Mesenchymal stem cell (in vitro differentiated cells and primary cell): ENCODE measurements at regions not wholly inside any gene's neighbourhood (a gene's known extent, or its start where the extent isn't known, plus 50 kb on each side); places are given as distances from the start of the nearest gene placed in this dataset.

Experiments
- DNase-seq: peaks from one replicate; pipeline ENCODE4 v3.0.0-alpha.2; 2013
- H2AFZ ChIP-seq: one replicate; pipeline ENCODE4 v1.6.1; 2013; ENCODE audit warnings: low read depth, mild to moderate bottlenecking, control low read depth, inconsistent platforms, low read length, moderate library complexity
- H2AK5ac ChIP-seq: 2 replicates; pipeline ENCODE4 v1.6.1; 2013; ENCODE audit warnings: low read length, moderate library complexity, mild to moderate bottlenecking, inconsistent platforms; ENCODE audit not compliant: severe bottlenecking
- H2BK120ac ChIP-seq: one replicate; pipeline ENCODE4 v1.6.1; 2013; ENCODE audit warnings: low read depth, mild to moderate bottlenecking, inconsistent platforms, low read length, moderate library complexity
- H2BK12ac ChIP-seq, 2 experiments: one replicate each; pipeline ENCODE4 v1.6.1; 2013; ENCODE audit warnings: inconsistent platforms in 2 of 2, low read length in 2 of 2, mild to moderate bottlenecking in 2 of 2, moderate library complexity in 2 of 2, control low read depth in 1 of 2
- H2BK15ac ChIP-seq: one replicate; pipeline ENCODE4 v1.6.1; 2013; ENCODE audit warnings: mild to moderate bottlenecking, low read depth, inconsistent platforms; ENCODE audit not compliant: poor library complexity, severe bottlenecking
- H2BK5ac ChIP-seq: 2 replicates; pipeline ENCODE4 v1.6.1; 2013; ENCODE audit warnings: low read depth, mild to moderate bottlenecking, low read length, control low read depth, inconsistent platforms; ENCODE audit not compliant: poor library complexity, severe bottlenecking
- H3K14ac ChIP-seq, 2 experiments: one replicate each; pipeline ENCODE4 v1.6.1; 2013; ENCODE audit warnings: inconsistent platforms in 2 of 2, low read length in 2 of 2, control low read depth in 1 of 2, mild to moderate bottlenecking in 1 of 2, moderate library complexity in 1 of 2
- H3K18ac ChIP-seq, 2 experiments: one replicate each; pipeline ENCODE4 v1.6.1; 2013; ENCODE audit warnings: inconsistent platforms in 2 of 2, low read length in 2 of 2, control low read depth in 1 of 2, low read depth in 1 of 2, mild to moderate bottlenecking in 1 of 2
- H3K23ac ChIP-seq, 2 experiments: one replicate each; pipeline ENCODE4 v1.6.1; 2013; ENCODE audit warnings: inconsistent platforms in 2 of 2, low read length in 2 of 2, mild to moderate bottlenecking in 2 of 2, moderate library complexity in 2 of 2, control low read depth in 1 of 2
- H3K27ac ChIP-seq: 2 replicates; pipeline ENCODE4 v1.5.1; 2013; ENCODE audit warnings: mild to moderate bottlenecking, moderate library complexity, low read length, control low read depth, inconsistent platforms; ENCODE audit not compliant: poor library complexity, severe bottlenecking
- H3K27me3 ChIP-seq, 2 experiments: 2 replicates each; pipeline versions ENCODE4 v1.6.1 to v1.7.0; 2013; ENCODE audit warnings: low read length in 2 of 2, mild to moderate bottlenecking in 2 of 2, moderate library complexity in 2 of 2, control low read depth in 1 of 2, inconsistent platforms in 1 of 2; ENCODE audit not compliant: control insufficient read depth in 1 of 2, insufficient read depth in 1 of 2
- H3K36me3 ChIP-seq, 2 experiments: 2 replicates each; pipeline versions ENCODE4 v1.6.1 to v1.7.0; 2013; ENCODE audit warnings: low read length in 2 of 2, control low read depth in 1 of 2, inconsistent platforms in 1 of 2, low read depth in 1 of 2, mild to moderate bottlenecking in 1 of 2; ENCODE audit not compliant: insufficient read depth in 2 of 2, control insufficient read depth in 1 of 2
- H3K4ac ChIP-seq, 2 experiments: one replicate each; pipeline ENCODE4 v1.6.1; 2013; ENCODE audit warnings: inconsistent platforms in 2 of 2, low read length in 2 of 2, mild to moderate bottlenecking in 2 of 2, moderate library complexity in 2 of 2, control low read depth in 1 of 2, low read depth in 1 of 2
- H3K4me1 ChIP-seq: 2 replicates; pipeline ENCODE4 v1.6.1; 2013; ENCODE audit warnings: low read depth, low read length, control low read depth; ENCODE audit not compliant: control insufficient read depth, insufficient read depth
- H3K4me2 ChIP-seq: 2 replicates; pipeline ENCODE4 v1.6.1; 2013; ENCODE audit warnings: low read length, mild to moderate bottlenecking, inconsistent platforms; ENCODE audit not compliant: poor library complexity, severe bottlenecking
- H3K4me3 ChIP-seq, 2 experiments: 2 replicates each; pipeline versions ENCODE4 v1.5.1 to v1.7.0; 2013; ENCODE audit warnings: low read length in 2 of 2, mild to moderate bottlenecking in 2 of 2, control low read depth in 1 of 2, low read depth in 1 of 2; ENCODE audit not compliant: insufficient read depth in 1 of 2
- H3K79me1 ChIP-seq: replicated peaks from 2 replicates; pipeline ENCODE4 v1.6.1; 2013; ENCODE audit warnings: mild to moderate bottlenecking, control low read depth, low read length, inconsistent platforms; ENCODE audit not compliant: poor library complexity, severe bottlenecking
- H3K9ac ChIP-seq: 2 replicates; pipeline ENCODE4 v1.7.0; 2013; ENCODE audit warnings: mild to moderate bottlenecking, low read length, moderate library complexity
- H3K9me3 ChIP-seq: 2 replicates; pipeline ENCODE4 v1.7.0; 2013; ENCODE audit warnings: mild to moderate bottlenecking, low read length; ENCODE audit not compliant: control insufficient read depth
- H4K8ac ChIP-seq: one replicate; pipeline ENCODE4 v1.6.1; 2013; ENCODE audit warnings: inconsistent platforms, mild to moderate bottlenecking, low read length, moderate library complexity
- H4K91ac ChIP-seq: one replicate; pipeline ENCODE4 v1.6.1; 2013; ENCODE audit warnings: mild to moderate bottlenecking, low read length, inconsistent platforms
- WGBS: methylation state at CpG from one replicate; pipeline ENCODE4 v1.1.7; 2013; ENCODE audit warnings: mixed read lengths; 5-methylcytosine and 5-hydroxymethylcytosine counted together

DNA sequence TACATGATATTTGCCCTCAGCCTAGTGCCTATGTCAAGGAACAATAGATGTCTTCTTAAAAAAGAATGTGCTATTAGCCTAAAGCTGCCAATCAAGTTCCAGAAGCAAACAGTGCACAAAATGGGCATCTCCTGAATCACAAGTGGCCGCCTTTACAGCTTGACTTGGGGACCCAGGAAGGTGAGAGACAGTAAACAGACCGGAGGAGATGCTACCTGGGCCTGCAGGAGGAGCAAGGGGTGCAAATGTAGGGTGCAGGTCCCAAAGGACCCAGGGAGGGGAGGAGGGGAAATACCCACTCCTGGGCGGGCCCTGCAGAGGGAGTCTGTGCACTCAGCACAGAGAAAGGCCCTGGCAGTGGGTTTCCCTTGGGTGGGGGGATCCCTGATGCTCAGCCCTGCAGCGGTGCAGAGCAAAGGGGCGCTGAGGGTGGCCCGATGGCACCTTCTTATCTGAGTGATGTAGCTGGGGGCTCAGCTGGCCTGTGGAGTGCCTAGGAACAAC lies 147.7 kb downstream of the WDR11 start:
- no peak for DNase-seq
- Histone ChIP-seq H3K79me1 (no peaks in the 10 kb centered on the region), H3K27me3 (no peaks in the 10 kb centered on the region), H4K91ac (no peak overlapping the region), H3K4me1 (no peaks in the 10 kb centered on the region), H4K8ac (no peak overlapping the region), H3K4me3 (no peak overlapping the region), H2BK15ac (no peak overlapping the region), H2BK12ac (no peak overlapping the region), H3K27ac (no peak overlapping the region), H2AFZ (no peak overlapping the region), H3K4me2 (no peak overlapping the region), H3K14ac (no peak overlapping the region), H3K9me3 (peaks cover 18% of the 10 kb centered on the region), H3K4ac (no peak overlapping the region), H3K18ac (no peak overlapping the region), H3K36me3 (no peaks in the 10 kb centered on the region), H2AK5ac (no peak overlapping the region), H3K9ac (no peak overlapping the region), H2BK120ac (no peak overlapping the region), H2BK5ac (no peak overlapping the region), H3K23ac (no peak overlapping the region)
- 80% methylated on average over 6 of the region's 6 CpGs for WGBS

DNA sequence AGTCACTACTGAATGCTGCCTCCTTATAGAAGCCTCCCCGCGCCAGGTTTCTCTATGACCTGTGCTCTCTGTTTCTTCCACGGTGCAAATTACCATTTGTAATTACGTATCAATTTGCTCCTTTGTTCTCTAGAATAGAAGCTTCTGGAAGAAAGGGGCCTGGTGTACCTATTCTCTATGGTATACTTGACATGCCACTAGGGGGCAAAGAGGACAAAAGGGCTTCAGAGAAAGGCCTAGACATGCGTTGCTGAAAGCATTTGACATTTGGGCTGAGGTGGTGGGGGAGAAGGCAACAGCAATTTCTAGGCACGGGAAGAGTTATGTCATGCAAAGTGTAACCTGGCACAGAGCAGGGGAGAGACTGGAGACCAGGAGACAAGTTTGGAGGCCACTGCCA lies 148.7 kb downstream of the WDR11 start:
- H4K91ac ChIP-seq, result no peak overlapping the region
- no peak overlapping the region for H3K4me3 ChIP-seq
- H2BK5ac ChIP-seq, result no peak overlapping the region
- H3K4me2 ChIP-seq, result no peak overlapping the region
- H3K18ac ChIP-seq, result no peak overlapping the region
- 95% methylated on average over 6 of the region's 6 CpGs for WGBS
- H2AK5ac ChIP-seq, result no peak overlapping the region
- H3K9me3 ChIP-seq, result peaks cover 22% of the 10 kb centered on the region
- no peaks in the 10 kb centered on the region for H3K36me3 ChIP-seq
- H2BK12ac ChIP-seq, result no peak overlapping the region
- H2BK120ac ChIP-seq, result no peak overlapping the region
- no peak overlapping the region for H2BK15ac ChIP-seq
- H3K23ac ChIP-seq, result no peak overlapping the region
- H3K79me1 ChIP-seq, result no peaks in the 10 kb centered on the region
- no peak overlapping the region for H3K4ac ChIP-seq
- H3K27ac ChIP-seq, result no peak overlapping the region
- H3K9ac ChIP-seq, result no peak overlapping the region
- H2AFZ ChIP-seq, result no peak overlapping the region
- no peak overlapping the region for H4K8ac ChIP-seq
- no peaks in the 10 kb centered on the region for H3K4me1 ChIP-seq
- no peak for DNase-seq
- no peak overlapping the region for H3K14ac ChIP-seq
- H3K27me3 ChIP-seq, result no peaks in the 10 kb centered on the region

DNA sequence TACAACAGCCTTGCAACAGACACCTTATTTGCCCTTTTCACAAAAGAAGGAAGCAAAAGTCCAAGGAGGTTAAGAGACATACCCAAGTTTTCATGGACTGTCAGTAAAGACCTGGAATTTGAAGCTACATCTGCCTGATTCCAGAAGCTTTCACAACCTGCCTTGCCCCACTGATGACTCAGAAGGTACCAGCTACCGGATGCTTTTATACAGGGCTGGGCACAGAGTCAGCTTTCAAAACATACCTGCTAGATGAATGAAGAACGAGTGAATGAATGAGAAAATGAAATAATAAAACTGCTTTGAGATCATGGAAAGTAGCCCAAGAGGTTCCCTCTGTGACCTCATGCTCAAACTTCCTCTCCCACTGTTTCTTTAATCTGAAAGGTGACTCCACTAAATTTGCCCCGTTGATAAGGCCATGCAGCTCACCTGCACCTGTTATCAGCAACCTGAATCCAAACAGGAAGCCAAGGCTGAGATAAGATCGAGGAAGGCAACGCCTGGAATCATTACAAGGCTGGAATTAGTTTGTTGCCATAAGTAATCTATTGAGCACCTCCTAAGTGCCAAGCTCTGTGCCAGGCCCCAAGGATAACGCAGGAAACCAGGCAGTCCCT lies 151.5 kb downstream of the WDR11 start:
- Histone ChIP-seq H2AK5ac (no peak overlapping the region), H2BK15ac (no peak overlapping the region), H3K27ac (no peak overlapping the region), H2BK120ac (no peak overlapping the region), H3K9me3 (peaks cover 48% of the 10 kb centered on the region), H2BK12ac (no peak overlapping the region), H3K23ac (no peak overlapping the region), H3K18ac (no peak overlapping the region), H3K4me3 (no peak overlapping the region), H3K4me1 (no peaks in the 10 kb centered on the region), H3K79me1 (no peaks in the 10 kb centered on the region), H3K36me3 (no peaks in the 10 kb centered on the region), H4K8ac (no peak overlapping the region), H3K4me2 (no peak overlapping the region), H3K4ac (no peak overlapping the region), H3K14ac (no peak overlapping the region), H2AFZ (no peak overlapping the region), H3K27me3 (no peaks in the 10 kb centered on the region), H4K91ac (no peak overlapping the region), H2BK5ac (no peak overlapping the region), H3K9ac (no peak overlapping the region)
- no peak for DNase-seq
- 73% methylated on average over 6 of the region's 6 CpGs for WGBS

DNA sequence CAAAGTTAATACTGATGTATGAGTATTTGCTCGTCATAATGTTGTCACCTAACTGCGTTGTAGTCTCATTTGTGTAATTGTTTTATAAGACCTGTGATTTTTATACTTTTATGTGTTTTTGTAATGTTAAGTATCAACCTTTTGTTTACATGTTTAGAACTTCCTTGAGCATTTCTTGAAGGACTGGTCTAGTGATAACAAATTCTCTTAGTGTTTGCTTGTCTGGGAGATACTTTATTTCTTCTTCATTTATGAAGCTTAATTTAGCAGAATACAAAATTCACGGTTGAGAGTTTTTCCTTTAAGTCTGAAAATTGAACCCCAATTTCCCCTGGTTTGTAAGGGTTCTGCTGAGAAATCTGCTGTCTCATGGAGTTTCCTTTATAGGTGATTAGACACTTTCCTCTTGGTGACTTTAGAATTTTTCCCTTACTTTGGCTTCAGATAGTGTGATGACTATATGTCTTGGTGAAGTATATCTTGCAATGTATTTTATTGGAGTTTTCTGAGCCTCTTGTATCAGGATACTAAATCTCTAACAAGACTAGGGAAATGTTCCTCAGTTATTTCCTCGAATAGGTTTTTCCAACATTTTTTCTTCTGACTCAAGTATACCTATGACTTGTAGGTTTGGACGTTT lies 154.9 kb downstream of the WDR11 start:
- H3K9ac ChIP-seq, result no peak overlapping the region
- no peaks in the 10 kb centered on the region for H3K79me1 ChIP-seq
- no peaks in the 10 kb centered on the region for H3K4me1 ChIP-seq
- no peak overlapping the region for H2BK15ac ChIP-seq
- H2BK12ac ChIP-seq, result no peak overlapping the region
- no peak overlapping the region for H3K4me2 ChIP-seq
- H3K4me3 ChIP-seq, result no peak overlapping the region
- H2AK5ac ChIP-seq, result no peak overlapping the region
- no peak for DNase-seq
- H2BK120ac ChIP-seq, result no peak overlapping the region
- no peak overlapping the region for H4K91ac ChIP-seq
- no peak overlapping the region for H2AFZ ChIP-seq
- no peak overlapping the region for H3K27ac ChIP-seq
- H3K23ac ChIP-seq, result no peak overlapping the region
- no peak overlapping the region for H3K4ac ChIP-seq
- no peak overlapping the region for H2BK5ac ChIP-seq
- WGBS, result 70% methylated on average over 3 of the region's 5 CpGs
- H3K14ac ChIP-seq, result no peak overlapping the region
- H3K36me3 ChIP-seq, result no peaks in the 10 kb centered on the region
- H3K9me3 ChIP-seq, result peaks cover 63% of the 10 kb centered on the region
- no peak overlapping the region for H4K8ac ChIP-seq
- H3K27me3 ChIP-seq, result no peaks in the 10 kb centered on the region
- no peak overlapping the region for H3K18ac ChIP-seq
